NCI-H748 treated with DMSO at 0.1 percent for 48 hours (cell line): ENCODE measurements at regions not wholly inside any gene's neighbourhood (a gene's known extent, or its start where the extent isn't known, plus 50 kb on each side); places are given as distances from the start of the nearest gene placed in this dataset.
"Not testable (repeated sequence)": the region's sequence is repeated elsewhere in the genome, so short reads cannot be mapped to it uniquely, and the experiment has no call there.

Source experiments
- DNase-seq: peaks from one replicate; lab custom pipeline; 2025; lab: John Stamatoyannopoulos, UW

DNA sequence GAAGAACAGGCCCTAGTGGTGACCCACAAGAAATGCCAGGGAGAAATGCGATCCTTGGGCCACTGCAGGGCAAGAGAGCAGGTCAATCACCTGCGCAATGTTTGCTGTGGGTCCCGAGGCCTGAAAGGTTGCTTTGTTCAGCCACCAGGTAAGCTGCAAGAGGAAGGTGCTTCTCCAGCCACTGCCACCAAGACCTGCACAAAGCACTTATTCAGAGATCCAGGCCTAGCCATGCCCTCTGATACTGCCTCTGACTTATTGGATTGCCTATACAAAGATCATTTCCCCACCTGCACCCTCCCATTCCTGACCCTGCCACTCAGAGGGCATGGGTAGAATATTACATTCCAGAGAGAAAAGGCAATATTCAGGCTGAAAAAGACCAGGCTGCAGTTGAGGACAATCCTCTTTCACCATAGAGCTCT is 349.4 kb upstream of the NFIA start:
- DNase-seq, result no peak

DNA sequence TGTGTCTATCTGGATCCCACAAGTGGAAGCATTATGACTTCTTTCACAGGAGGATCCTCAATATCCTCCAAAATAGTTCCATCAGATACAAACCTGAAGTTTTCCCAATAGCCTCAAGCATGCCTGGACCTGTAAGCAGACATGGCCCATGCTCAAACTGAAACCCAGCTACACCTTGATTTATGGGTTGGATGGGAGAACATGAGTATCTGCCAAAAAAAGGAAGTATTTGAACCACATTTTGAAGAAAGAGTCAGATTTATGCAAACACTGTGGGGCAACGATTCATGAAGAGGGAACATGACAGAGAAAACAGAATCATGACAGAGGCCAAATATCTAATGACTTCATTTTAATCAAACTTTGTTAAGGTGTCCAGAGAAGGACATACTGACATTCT is 351.0 kb upstream of the NFIA start:
- DNase-seq, result no peak

DNA sequence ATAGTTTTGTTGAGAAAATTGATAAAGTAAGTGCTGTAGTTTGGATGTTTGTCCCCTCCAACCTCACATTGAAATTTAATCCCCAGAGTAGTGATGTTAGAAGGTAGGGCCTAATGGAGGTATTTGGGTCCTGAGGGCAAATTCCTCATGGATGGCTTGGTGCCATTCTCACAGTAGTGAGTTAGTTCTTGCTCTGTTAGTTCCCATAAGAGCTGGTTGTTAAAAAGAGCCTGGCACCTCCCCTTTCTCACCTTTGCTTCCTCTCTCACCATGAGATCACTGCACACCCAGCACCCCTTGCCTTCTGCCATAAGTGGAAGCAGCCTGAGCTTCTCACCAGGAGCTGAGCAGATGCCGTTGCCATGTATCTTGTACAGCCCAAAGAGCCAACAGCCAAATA is 354.8 kb upstream of the NFIA start:
- no peak for DNase-seq

- DNase-seq, result no peak
These were observed 365.9 kb upstream of the NFIA start for GRCh38 chr1:60716472-60716871.

DNA sequence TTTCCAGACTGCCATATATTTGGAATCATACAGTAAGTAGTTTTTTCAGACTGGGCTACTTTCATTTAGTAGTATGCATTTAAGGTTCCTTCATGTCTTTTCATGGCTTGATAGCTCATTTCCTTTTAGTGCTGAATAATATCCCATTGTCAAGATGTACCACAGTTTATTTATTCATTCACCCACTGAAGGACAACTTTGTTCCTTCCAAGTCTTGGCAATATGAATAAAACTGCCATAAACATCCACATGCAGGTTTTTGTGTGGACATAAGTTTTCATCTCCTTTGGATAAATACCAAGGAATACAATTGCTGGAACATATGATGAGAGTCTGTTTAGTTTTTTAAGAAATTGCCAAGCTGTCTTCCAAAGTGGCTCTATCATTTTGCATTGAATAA is 366.4 kb upstream of the NFIA start:
- DNase-seq, result no peak

DNA sequence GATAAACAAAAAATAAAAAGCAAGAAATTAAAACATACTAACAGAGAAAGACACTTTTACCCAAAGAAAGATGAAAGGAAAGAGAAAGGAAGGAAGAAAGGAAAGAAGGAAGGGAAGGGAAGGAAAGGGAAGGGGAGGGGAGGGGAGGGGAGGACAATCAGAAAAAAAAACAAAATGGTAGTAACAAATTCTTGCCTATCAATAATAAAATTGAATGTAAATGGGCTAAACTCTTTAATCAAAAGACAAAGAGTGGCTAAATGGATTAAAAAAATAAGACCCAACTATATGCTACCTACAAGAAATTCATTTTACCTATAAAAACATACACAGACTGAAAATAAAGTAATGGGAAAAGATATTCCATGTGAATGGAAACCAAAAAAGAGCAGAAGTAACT is 372.9 kb upstream of the NFIA start:
- DNase-seq, result no peak

DNA sequence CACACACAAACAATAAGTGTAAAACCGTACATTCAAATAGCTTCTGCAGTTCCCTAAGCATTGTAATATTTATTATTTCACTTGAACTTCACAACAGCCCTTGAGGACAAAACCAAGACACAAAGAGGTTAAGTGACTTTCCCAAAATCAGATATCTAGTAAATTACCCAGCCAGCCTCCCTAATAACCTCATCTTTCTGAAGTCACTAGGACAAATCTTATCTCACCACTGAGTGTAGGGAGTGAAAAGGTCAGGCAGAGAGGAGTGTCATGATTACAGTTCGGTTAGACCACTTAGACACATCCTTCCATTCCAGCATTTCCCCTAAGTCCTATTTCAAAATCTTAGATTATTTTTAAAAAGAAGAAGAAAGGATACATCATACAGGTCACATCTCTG is 377.3 kb upstream of the NFIA start:
- no peak for DNase-seq

GRCh38 chr1:60703155-60703554 is 379.2 kb upstream of the NFIA start:
- no peak for DNase-seq

DNA sequence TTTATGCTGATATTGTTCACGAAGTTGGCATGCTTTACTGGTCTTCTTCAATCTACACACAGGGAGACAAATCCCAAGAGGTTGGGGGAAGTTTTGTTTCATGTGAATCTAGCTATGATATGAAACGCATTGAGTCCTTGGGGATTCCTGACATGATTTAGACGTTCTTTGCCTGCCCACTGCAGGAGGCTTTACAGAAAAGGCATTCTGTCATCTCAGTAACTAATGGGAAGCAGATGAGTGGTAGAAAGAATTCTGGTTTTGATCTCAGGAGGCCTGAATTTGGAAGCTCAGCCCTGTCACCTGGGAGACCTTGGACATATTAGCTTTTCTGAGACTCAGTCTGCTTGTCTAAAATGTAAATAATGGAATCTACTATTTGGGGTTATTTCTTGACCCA is 383.0 kb upstream of the NFIA start:
- no peak for DNase-seq

DNA sequence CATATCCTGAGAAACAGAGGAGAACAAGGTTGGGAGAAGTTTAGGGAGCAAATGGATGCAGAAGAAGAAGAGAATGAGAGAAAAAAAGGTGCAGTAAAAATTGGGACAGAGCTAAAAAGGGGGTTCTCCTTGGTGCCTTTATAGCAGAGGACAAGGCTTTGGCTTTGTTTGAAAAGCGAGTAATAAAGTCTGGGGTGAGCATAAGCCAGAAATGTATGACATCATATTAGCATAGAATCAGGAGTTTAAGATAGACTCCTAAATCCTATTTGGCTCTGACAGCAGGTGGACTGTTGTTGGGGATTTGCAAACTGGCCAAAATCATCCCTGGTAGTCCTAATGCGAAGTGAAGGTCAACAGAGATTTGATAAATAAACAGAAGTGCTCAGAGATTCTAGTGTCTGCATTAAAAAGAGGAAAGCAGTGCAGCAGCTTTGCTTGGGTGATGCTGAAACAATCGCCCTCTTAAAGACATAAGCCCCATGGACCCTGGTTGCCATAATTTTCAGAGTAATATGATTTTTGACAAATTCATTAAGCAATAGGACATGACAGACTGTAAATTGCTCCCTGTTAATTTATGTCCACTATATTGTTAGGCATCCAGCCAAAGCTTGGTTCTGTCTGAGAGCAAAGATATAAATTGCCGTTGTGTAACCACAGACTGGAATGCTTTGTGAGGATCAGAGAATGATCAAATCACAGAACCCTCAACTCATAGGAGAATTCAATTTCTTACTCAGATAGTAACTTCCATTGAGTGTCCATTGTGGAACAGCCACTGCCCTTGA is 385.0 kb upstream of the NFIA start:
- DNase-seq, result peak; percentile 42

GRCh38 chr1:60696512-60696911 is 385.8 kb upstream of the NFIA start:
- DNase-seq, result no peak

GRCh38 chr1:60695716-60696171 is 386.6 kb upstream of the NFIA start:
- DNase-seq, result no peak

GRCh38 chr1:60694980-60695379 is 387.4 kb upstream of the NFIA start:
- DNase-seq, result no peak

- DNase-seq, result no peak
These were observed 390.3 kb upstream of the NFIA start for GRCh38 chr1:60692031-60692430.

DNA sequence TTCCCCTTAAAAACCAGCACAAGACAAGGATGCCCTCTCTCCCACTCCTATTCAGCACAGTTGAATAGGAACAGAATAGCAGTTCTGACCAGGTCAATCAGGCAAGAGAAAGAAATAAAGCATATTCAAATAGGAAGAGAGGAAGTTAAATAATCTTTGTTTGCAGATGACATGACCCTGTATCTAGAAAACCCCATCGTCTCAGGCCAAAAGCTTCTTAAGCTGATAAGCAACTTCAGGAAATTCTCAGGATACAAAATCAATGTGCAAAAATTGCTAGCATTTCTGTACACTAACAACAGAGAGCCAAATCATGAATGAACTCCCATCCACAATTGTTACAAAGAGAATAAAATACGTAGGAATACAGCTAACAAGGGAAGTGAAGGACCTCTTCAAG is 394.1 kb upstream of the NFIA start:
- DNase-seq, result not testable (repeated sequence)

DNA sequence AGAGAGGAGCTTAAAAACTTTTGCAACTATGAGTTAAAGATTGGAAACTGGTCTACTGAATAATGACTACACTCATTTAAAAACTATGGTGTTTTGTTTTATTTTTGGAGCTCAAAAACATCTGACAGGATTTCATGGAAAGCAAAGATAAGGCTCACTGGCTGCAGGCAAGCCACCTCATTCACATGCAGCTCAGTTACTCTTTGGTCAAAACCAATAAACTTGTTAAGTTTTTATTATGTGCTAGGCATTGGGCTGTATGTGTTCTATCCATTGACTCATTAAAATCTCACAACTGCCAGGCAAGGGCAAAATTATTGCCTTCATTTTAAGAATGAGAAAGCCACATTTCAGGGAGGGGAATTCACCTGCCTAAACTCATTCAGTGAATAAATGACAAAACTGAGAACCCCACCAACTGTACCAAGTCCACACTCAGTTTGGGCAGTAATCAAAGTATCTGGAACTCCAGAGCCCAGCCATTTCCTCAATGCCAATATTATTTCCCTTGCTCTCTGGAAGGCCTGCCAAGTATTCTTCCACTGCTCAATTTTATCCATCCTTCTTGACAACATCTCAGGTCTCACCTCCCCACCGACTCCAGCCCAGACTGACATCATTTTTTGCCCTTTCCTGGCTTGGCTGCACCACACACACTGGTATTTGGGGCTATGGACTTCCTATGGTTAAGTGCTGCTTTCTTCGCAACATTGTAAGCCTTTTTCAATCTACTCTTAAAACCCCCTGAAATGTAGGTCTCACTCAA is 401.1 kb upstream of the NFIA start:
- no peak for DNase-seq

DNA sequence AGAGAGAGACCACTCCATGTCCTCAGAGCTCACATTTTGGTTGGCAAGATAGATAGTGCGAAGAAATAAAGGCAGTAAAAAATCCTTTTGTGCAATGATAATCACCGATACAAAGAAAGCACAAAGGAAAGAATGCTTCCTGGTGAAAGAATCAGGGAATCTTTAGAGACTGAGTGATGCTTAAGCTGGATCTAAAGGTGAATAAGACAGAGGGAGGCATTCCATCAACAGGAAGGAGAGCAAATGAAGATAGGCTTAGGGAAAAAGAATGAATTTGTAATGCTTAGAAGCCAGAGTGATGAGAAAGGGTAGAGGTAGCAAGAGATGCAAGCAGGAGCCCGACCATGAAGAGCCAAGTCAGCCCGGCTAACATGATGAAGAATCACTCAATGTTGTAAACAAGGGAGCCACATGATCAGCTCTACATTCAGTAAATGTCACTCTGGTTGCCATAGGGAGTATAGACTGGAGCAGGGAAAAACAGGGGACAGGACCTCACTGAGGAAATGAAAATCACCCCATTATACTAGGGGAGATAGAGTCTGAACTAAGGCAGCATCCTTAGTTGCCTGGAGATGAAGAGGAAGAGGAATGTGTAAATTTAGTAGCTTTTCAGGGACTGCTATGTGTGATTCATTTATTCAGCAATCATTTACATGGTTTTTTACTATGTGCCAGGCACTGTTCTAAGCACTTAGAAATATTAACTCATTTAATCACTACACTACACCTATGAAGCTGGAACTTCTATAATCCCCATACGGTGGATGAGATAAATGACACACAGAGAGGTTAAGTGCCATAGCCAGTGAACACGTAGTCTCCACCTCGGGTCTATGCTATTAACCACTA is 402.6 kb upstream of the NFIA start:
- DNase-seq, result no peak

GRCh38 chr1:60678802-60679201 is 403.6 kb upstream of the NFIA start:
- DNase-seq, result no peak

GRCh38 chr1:60678391-60678790 is 404.0 kb upstream of the NFIA start:
- no peak for DNase-seq

- no peak for DNase-seq
These were observed 409.9 kb upstream of the NFIA start for GRCh38 chr1:60672449-60672848.

DNA sequence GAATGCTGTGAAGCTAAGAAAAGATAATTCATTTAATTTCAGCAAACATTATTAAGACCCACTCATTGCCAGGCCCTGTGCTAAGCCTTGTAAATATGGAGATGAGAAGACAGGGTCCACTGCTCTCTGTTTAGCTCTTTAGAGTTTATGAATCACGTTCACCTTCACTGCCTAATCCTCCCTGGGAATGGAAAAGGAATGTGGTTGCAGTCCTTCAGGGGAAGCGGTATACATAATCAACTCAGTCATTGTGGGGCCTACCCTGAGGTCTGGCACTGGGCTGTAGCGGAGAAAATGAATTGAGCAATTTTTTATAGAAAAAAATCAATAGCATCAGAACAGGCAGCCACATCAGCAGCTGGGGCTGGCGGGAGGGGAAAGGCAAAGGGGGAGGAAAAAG is 412.1 kb upstream of the NFIA start:
- no peak for DNase-seq

DNA sequence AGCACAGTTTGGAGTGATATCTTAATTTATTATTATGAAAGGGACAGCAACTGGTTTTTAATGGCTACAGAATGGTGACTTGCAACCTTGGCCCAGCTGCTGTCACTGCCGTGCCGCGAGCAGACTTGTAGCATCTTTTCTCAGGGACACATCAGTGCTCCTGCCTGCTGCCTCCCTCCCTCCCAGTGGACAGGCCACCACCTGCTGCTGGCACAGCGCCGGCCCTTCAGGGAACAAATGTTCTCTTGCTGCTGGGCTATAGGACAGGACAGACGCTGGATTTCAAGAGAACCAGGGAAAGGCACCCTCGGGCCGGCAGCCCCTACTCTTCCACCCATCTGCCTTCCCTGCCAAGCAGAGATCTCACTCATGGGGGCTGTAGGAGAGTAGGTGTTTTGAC is 413.8 kb upstream of the NFIA start:
- no peak for DNase-seq

- no peak for DNase-seq
These were observed 417.1 kb upstream of the NFIA start for GRCh38 chr1:60665311-60665710.
